ENCODE measurements at regions not wholly inside any gene's neighbourhood (a gene's known extent, or its start where the extent isn't known, plus 50 kb on each side); places are given as distances from the start of the nearest gene placed in this dataset.

DNA sequence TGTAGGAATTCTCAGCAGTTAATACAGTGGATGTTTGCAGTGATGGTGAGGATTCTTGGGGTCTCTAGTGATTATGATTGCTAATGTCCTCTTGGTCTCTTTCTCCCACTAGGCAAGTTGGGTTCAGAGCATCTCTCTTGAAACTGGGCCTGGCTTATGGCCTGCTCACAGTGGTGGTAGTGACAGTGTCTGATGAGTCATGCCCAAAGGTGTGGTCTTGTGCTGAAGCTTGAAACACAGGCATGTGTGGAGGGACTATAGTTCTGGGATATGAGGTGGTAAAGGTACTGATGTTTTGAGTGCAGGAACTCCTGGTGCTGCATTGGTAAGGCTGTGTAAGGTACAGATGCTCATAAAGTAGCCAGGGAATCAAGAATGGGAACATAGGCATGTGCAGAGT lies 231.1 kb downstream of the FAM170A start:
- H3K27ac ChIP-seq: no peak overlapping the region
- peaks cover 0 to 4% of the 10 kb centered on the region in 2 donors for H3K9me3 ChIP-seq
- H3K27me3 ChIP-seq: no peaks in the 10 kb centered on the region
- TF ChIP-seq POLR2A (IDR thresholded peaks at IDR 0.05): no peak
- TF ChIP-seq, protein P1, sequence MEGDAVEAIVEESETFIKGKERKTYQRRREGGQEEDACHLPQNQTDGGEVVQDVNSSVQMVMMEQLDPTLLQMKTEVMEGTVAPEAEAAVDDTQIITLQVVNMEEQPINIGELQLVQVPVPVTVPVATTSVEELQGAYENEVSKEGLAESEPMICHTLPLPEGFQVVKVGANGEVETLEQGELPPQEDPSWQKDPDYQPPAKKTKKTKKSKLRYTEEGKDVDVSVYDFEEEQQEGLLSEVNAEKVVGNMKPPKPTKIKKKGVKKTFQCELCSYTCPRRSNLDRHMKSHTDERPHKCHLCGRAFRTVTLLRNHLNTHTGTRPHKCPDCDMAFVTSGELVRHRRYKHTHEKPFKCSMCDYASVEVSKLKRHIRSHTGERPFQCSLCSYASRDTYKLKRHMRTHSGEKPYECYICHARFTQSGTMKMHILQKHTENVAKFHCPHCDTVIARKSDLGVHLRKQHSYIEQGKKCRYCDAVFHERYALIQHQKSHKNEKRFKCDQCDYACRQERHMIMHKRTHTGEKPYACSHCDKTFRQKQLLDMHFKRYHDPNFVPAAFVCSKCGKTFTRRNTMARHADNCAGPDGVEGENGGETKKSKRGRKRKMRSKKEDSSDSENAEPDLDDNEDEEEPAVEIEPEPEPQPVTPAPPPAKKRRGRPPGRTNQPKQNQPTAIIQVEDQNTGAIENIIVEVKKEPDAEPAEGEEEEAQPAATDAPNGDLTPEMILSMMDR (IDR thresholded peaks at IDR 0.05): no peak
- intact Hi-C loops (cut with DNase I; ENCODE audit: low total_unique reads): no loop called here
- DNase-seq: no peak
- H3K36me3 ChIP-seq: no peaks in the 10 kb centered on the region
- no peaks in the 10 kb centered on the region for H3K4me1 ChIP-seq
- no peak overlapping the region for H3K4me3 ChIP-seq

DNA sequence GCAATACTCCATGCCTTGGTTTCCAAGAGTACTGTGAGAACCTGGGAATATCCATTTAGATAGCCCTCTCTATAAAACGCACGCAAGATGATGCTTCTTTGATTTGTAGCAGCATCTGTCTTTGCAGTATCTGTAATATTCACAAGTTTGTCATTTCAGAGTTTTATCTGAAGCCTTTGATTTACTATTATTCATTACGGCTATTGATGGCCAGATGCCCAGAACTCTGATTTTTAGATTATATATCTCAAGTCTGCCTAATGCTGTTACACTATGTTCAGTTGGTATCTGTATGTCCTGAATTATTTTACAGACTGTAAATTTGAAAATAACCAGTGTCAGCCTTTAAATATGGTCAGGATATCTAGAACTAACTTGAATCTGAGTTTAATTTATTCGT lies 233.3 kb downstream of the FAM170A start:
- Histone ChIP-seq H3K27me3 (no peaks in the 10 kb centered on the region), H3K36me3 (no peaks in the 10 kb centered on the region), H3K9me3 (peaks cover 0 to 3% of the 10 kb centered on the region in 2 donors), H3K4me3 (no peak overlapping the region), H3K27ac (no peak overlapping the region), H3K4me1 (no peaks in the 10 kb centered on the region)
- no peak for TF ChIP-seq POLR2A (IDR thresholded peaks at IDR 0.05)
- TF ChIP-seq, protein P1 (IDR thresholded peaks at IDR 0.05): no peak
- no peak for DNase-seq
- intact Hi-C loops (cut with DNase I; ENCODE audit: low total_unique reads): no loop called here

DNA sequence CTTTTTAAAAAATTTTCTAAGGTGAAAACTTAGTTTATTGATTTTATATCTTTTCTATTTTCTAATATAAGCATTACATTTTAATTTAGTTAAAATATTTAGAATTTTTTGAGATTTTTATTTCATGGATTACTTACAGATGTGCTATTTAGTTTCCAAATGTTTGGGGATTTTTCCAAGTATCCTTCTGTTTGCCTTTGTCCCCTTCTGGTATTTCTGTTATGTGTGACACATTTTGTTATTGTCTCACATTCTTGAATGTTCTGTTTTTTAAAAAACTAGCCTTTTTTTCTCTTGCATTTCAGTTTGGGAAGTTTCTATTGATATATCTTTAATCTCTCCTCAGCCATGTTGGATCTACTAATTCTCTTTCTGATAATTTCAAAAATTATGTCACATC lies 234.9 kb downstream of the FAM170A start:
- no peak for DNase-seq
- Histone ChIP-seq H3K4me3 (no peak overlapping the region), H3K27me3 (no peaks in the 10 kb centered on the region), H3K27ac (no peak overlapping the region), H3K36me3 (no peaks in the 10 kb centered on the region), H3K4me1 (no peaks in the 10 kb centered on the region), H3K9me3 (no peaks in the 10 kb centered on the region)
- TF ChIP-seq, protein P1 (IDR thresholded peaks at IDR 0.05): no peak
- TF ChIP-seq POLR2A (IDR thresholded peaks at IDR 0.05): no peak
- intact Hi-C loops (cut with DNase I; ENCODE audit: low total_unique reads): no loop called here

DNA sequence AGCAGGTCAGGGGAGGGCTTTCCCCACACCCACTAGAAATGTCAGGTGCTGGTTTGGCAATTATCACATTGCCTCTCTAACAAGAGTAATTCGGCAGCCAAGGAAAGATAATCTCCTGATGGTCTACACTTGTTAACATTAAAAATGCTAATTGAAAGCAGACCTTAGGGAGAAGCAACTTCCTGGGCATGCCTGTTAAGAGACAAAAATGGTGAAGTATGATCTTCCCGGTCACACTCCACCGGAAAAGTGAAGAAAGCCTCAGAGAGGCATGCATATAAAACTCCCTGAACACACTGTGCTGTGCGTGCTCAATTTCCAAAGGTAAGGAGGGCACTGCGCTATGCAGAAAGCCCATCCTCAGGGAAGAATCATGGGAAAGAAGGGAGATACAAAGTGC lies 244.3 kb downstream of the FAM170A start:
- Histone ChIP-seq H3K4me3 (no peak overlapping the region), H3K4me1 (no peaks in the 10 kb centered on the region), H3K27ac (no peak overlapping the region), H3K27me3 (peaks cover 0 to 3% of the 10 kb centered on the region in 2 donors), H3K9me3 (no peaks in the 10 kb centered on the region), H3K36me3 (no peaks in the 10 kb centered on the region)
- no peak for DNase-seq
- TF ChIP-seq POLR2A (IDR thresholded peaks at IDR 0.05): no peak
- intact Hi-C loops (cut with DNase I; ENCODE audit: low total_unique reads): no loop called here

DNA sequence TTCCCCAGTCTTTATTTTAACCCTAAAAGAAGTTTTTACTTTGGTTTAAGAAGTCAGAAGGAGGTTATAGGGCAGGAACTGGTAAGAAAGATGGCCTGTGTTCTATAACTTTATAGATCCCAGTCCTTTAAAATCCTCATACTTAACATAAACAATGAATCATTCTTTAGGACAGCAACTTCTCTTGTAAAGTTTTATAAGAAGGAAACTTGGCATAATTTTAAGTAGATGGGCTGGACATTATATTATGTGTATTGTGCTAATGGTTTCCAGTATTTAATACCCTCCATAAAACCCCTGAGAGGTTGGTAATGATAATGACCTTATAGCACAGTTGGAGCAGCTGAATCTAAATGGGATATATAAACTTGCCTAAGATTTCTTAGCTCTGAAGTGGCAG lies 247.2 kb downstream of the FAM170A start:
- intact Hi-C loops (cut with DNase I; ENCODE audit: low total_unique reads): no loop called here
- H3K27me3 ChIP-seq: peaks cover 0 to 3% of the 10 kb centered on the region in 2 donors
- H3K4me3 ChIP-seq: no peak overlapping the region
- H3K27ac ChIP-seq: no peak overlapping the region
- TF ChIP-seq, protein P1 (IDR thresholded peaks at IDR 0.05): no peak
- H3K4me1 ChIP-seq: no peaks in the 10 kb centered on the region
- H3K36me3 ChIP-seq: no peaks in the 10 kb centered on the region
- no peak for DNase-seq
- no peaks in the 10 kb centered on the region for H3K9me3 ChIP-seq

DNA sequence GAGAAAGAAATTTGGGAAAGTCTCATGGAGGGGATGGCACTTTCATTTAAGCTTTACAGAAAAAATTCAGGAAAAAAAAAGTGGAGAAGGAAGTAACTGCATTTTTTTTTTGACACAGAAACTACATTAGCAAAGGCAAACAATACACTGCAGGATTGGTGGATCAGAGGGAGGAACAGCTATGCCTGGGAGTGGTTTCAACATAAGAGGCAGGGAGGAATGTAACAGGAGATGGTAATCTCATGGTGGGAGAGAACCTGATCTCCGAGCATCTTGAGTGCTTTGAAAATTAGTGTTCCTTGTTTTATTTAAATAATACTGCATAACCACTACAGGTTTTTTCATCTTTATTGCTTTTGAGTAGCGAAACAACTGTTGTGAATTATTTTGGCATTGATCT lies 249.4 kb downstream of the FAM170A start:
- no peak for DNase-seq
- H3K27ac ChIP-seq: no peak overlapping the region
- intact Hi-C loops (cut with DNase I; ENCODE audit: low total_unique reads): no loop called here
- H3K4me3 ChIP-seq: no peak overlapping the region
- H3K4me1 ChIP-seq: no peaks in the 10 kb centered on the region
- no peaks in the 10 kb centered on the region for H3K36me3 ChIP-seq
- peaks cover 0 to 3% of the 10 kb centered on the region in 2 donors for H3K27me3 ChIP-seq
- TF ChIP-seq POLR2A (IDR thresholded peaks at IDR 0.05): no peak
- TF ChIP-seq, protein P1 (IDR thresholded peaks at IDR 0.05): no peak
- H3K9me3 ChIP-seq: no peaks in the 10 kb centered on the region

Measured in uterus (tissue), 3 donors.